HepG2 (cell line): ENCODE measurements at regions not wholly inside any gene's neighbourhood (a gene's known extent, or its start where the extent isn't known, plus 50 kb on each side); places are given as distances from the start of the nearest gene placed in this dataset.

Source experiments
- ATAC-seq: fragments of 200-7000 bp; cut with Tn5 transposase; 3 replicates; pipeline ENCODE4 v1.9.1; 2020; ENCODE audit warnings: mild to moderate bottlenecking, moderate library complexity
- BruUV-seq: library from RNA; stranded (reverse); fragments of 400-500 nt; replicated peaks from 2 replicates; lab custom pipeline; 2021; lab: Mats Ljungman, UMichigan
- CTCF ChIA-PET: fragments of 300-600 bp; formaldehyde crosslinking; extraction: SDS; loops from one replicate; lab custom pipeline; 2021; ENCODE audit warnings: low total read pairs, inconsistent platforms, low intra/inter-chr PET ratio; lab: Yijun Ruan, JAX
- POLR2A ChIA-PET: fragments of 350-600 bp; sonication (Branson Sonifier 250); formaldehyde crosslinking; loops from one replicate; lab custom pipeline; 2020; ENCODE audit warnings: antibody characterized with exemption, inconsistent platforms; lab: Yijun Ruan, JAX
- DNase-seq: peaks from one replicate; pipeline ENCODE4 v3.0.0-alpha.2; 2015; ENCODE audit warnings: low spot score
- FAIRE-seq: peaks from 3 replicates; lab custom pipeline; 2011; peaks lifted over from hg19 to GRCh38; lab: Jason Lieb, UNC
- H2AFZ ChIP-seq: one replicate; pipeline ENCODE4 v1.6.1; 2011; ENCODE audit warnings: low read length, inconsistent platforms
- H3K27ac ChIP-seq: fragments of 300-600 bp; 3 replicates; pipeline ENCODE4 v1.8.0; 2011; ENCODE audit warnings: mixed run types, mild to moderate bottlenecking, mixed read lengths, low read length, inconsistent platforms; ENCODE audit not compliant: insufficient read depth; ENCODE audit errors: extremely low read length
- H3K27me3 ChIP-seq, 2 experiments: fragments of 200-600 bp in 1 of 2; 2 replicates in 1 of 2; 3 replicates in 1 of 2; pipeline versions ENCODE4 v1.6.0 to v1.8.0; 2011; ENCODE audit warnings: low read length in 2 of 2, mild to moderate bottlenecking in 2 of 2, moderate library complexity in 2 of 2, inconsistent platforms in 1 of 2; ENCODE audit not compliant: insufficient read depth in 2 of 2, control insufficient read depth in 1 of 2
- H3K36me3 ChIP-seq, 2 experiments: fragments of 200-600 bp in 1 of 2; replicated peaks in 1 of 2; 2 replicates in 1 of 2; 3 replicates in 1 of 2; pipeline versions ENCODE4 v1.5.1 to v1.8.0; 2011; ENCODE audit warnings: low read length in 2 of 2, inconsistent platforms in 1 of 2; ENCODE audit not compliant: insufficient read depth in 2 of 2, control insufficient read depth in 1 of 2
- H3K4me1 ChIP-seq: 2 replicates; pipeline ENCODE4 v1.5.1; 2012; ENCODE audit warnings: low read length, inconsistent platforms; ENCODE audit not compliant: insufficient read depth
- H3K4me2 ChIP-seq: 2 replicates; pipeline ENCODE4 v1.6.0; 2011; ENCODE audit warnings: low read depth, low read length, inconsistent platforms
- H3K4me3 ChIP-seq, 3 experiments: fragments of 200-600 bp in 1 of 3; sonication (generic), shearing (Covaris generic) in 1 of 3; replicated peaks in 1 of 3; 2 replicates each; pipeline ENCODE4 v1.5.1; 2011 to 2016; ENCODE audit warnings: low read length in 3 of 3, inconsistent platforms in 2 of 3, low read depth in 2 of 3, mild to moderate bottlenecking in 2 of 3, control low read depth in 1 of 3, mixed read lengths in 1 of 3; ENCODE audit not compliant: insufficient read depth in 1 of 3
- H3K79me2 ChIP-seq: one replicate; pipeline ENCODE4 v1.6.1; 2011; ENCODE audit warnings: low read length, inconsistent platforms; ENCODE audit not compliant: insufficient read depth
- H3K9ac ChIP-seq: 2 replicates; pipeline ENCODE4 v1.6.0; 2011; ENCODE audit warnings: mild to moderate bottlenecking, low read depth, low read length, inconsistent platforms; ENCODE audit not compliant: insufficient read depth
- H3K9me3 ChIP-seq: 2 replicates; pipeline ENCODE4 v1.5.1; 2012; ENCODE audit warnings: mild to moderate bottlenecking, low read length
- H4K20me1 ChIP-seq: 2 replicates; pipeline ENCODE4 v1.6.0; 2011; ENCODE audit warnings: inconsistent platforms, mild to moderate bottlenecking, low read length, moderate library complexity; ENCODE audit not compliant: insufficient read depth
- HIVEP1 ChIP-seq: sonication (generic); formaldehyde crosslinking; IDR thresholded peaks from 2 replicates; pipeline ENCODE4 v1.4.0; 2020; ENCODE audit warnings: mild to moderate bottlenecking, missing genetic modification reagents
- IRF2 ChIP-seq: IDR thresholded peaks from 2 replicates; pipeline ENCODE4 v1.6.1; 2018; ENCODE audit warnings: missing genetic modification reagents, missing compliant biosample characterization
- ISX ChIP-seq: sonication (generic); formaldehyde crosslinking; conservative IDR thresholded peaks from 2 replicates; pipeline ENCODE4 v1.5.0; 2020; ENCODE audit warnings: missing genetic modification reagents
- SOX13 ChIP-seq, 3 experiments: fragments of 450-650 bp in 1 of 3; sonication (generic) in 1 of 3; formaldehyde crosslinking in 1 of 3; IDR thresholded peaks in 2 of 3; conservative IDR thresholded peaks in 1 of 3; 2 replicates each; pipeline versions ENCODE4 v1.5.0 to v1.6.1; 2016 to 2020; ENCODE audit warnings: antibody characterized with exemption in 1 of 3, mild to moderate bottlenecking in 1 of 3, missing compliant biosample characterization in 1 of 3, missing genetic modification reagents in 1 of 3, moderate library complexity in 1 of 3
- TARDBP ChIP-seq: sonication (generic); formaldehyde crosslinking; IDR thresholded peaks from 2 replicates; pipeline ENCODE4 v1.8.0; 2022; ENCODE audit warnings: mild to moderate bottlenecking, missing genetic modification reagents
- TCF7 ChIP-seq: sonication (generic); IDR thresholded peaks from 2 replicates; pipeline ENCODE4 v1.6.1; 2016; ENCODE audit warnings: antibody characterized with exemption, low read depth
- ZMYM3 ChIP-seq: sonication (generic); formaldehyde crosslinking; IDR thresholded peaks from 2 replicates; pipeline ENCODE4 v1.5.1; 2020; ENCODE audit warnings: mild to moderate bottlenecking, missing genetic modification reagents
- ZNF207 ChIP-seq: fragments of 450-650 bp; IDR thresholded peaks from 2 replicates; pipeline ENCODE4 v1.6.1; 2016; ENCODE audit warnings: antibody characterized with exemption, borderline replicate concordance
- ZNF672 ChIP-seq: sonication (generic); formaldehyde crosslinking; IDR thresholded peaks from 2 replicates; pipeline ENCODE4 v1.8.1; 2022; ENCODE audit warnings: missing genetic modification reagents
- ZNF709 ChIP-seq: sonication (generic); formaldehyde crosslinking; IDR thresholded peaks from 2 replicates; pipeline ENCODE4 v1.5.0; 2020; ENCODE audit warnings: mild to moderate bottlenecking, missing genetic modification reagents
- WGBS: methylation state at CpG from one replicate; pipeline ENCODE4 v1.1.6; 2017; ENCODE audit warnings: low lambda C conversion rate; 5-methylcytosine and 5-hydroxymethylcytosine counted together
- in situ Hi-C: cut with HindIII; loops from 2 replicates; pipeline ENCODE4 v1.10.0; 2017; ENCODE audit warnings: low pct_unique_long_range_greater_than_20kb; ENCODE audit not compliant: extremely low pct_ligation_motif_present
- intact Hi-C: fragments of 100-400 bp; cut with micrococcal nuclease; formaldehyde crosslinking; loops from one replicate; pipeline ENCODE4 v1.10.0; 2022; ENCODE audit not compliant: unreplicated experiment
- TF ChIP-seq, protein P1 (sequence below): sonication (generic); formaldehyde crosslinking; IDR thresholded peaks from 2 replicates; pipeline ENCODE4 v1.5.1; 2020; ENCODE audit warnings: missing genetic modification reagents, mild to moderate bottlenecking, borderline replicate concordance
- TF ChIP-seq, protein P2 (sequence below): sonication (generic); formaldehyde crosslinking; IDR thresholded peaks from 2 replicates; pipeline ENCODE4 v1.8.0; 2022; ENCODE audit warnings: missing genetic modification reagents, mild to moderate bottlenecking, borderline replicate concordance
- TF ChIP-seq, protein P3 (sequence below): sonication (generic); formaldehyde crosslinking; IDR thresholded peaks from 2 replicates; pipeline ENCODE4 v1.5.1; 2020; ENCODE audit warnings: mild to moderate bottlenecking, missing genetic modification reagents, borderline replicate concordance
- TF ChIP-seq, protein P4 (sequence below): IDR thresholded peaks from 2 replicates; pipeline ENCODE4 v1.6.1; 2016

GRCh38 chr18:60870261-60871153 is 462.7 kb upstream of the CDH20 start:
- H3K4me2 ChIP-seq = no peak overlapping the region
- ATAC-seq (no peak), FAIRE-seq (no peak), DNase-seq (no peak)
- ChIA-PET CTCF (no interaction called here), POLR2A (no interaction called here)
- H3K4me1 ChIP-seq = no peaks in the 10 kb centered on the region
- no peak overlapping the region for H3K9ac ChIP-seq
- in situ Hi-C loops (no loop called here), intact Hi-C loops (no loop called here)
- WGBS = 0% methylated on average over 2 of the region's 2 CpGs
- no peak overlapping the region for H3K4me3 ChIP-seq
- no peaks in the 10 kb centered on the region for H3K27me3 ChIP-seq
- H3K36me3 ChIP-seq = no peaks in the 10 kb centered on the region
- BruUV-seq = no TSS peak
- H3K27ac ChIP-seq = no peak overlapping the region
- H3K9me3 ChIP-seq = no peaks in the 10 kb centered on the region
- H4K20me1 ChIP-seq = no peaks in the 10 kb centered on the region
- TF ChIP-seq, protein P1, sequence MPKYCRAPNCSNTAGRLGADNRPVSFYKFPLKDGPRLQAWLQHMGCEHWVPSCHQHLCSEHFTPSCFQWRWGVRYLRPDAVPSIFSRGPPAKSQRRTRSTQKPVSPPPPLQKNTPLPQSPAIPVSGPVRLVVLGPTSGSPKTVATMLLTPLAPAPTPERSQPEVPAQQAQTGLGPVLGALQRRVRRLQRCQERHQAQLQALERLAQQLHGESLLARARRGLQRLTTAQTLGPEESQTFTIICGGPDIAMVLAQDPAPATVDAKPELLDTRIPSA (CRISPR knock-in tag) = no peak
- TF ChIP-seq TARDBP (CRISPR knock-in tag) (no peak), ISX (CRISPR knock-in tag) (no peak), IRF2 (CRISPR knock-in tag) (no peak), HIVEP1 (no peak), TCF7 (no peak), ZMYM3 (no peak), ZNF709 (CRISPR knock-in tag) (no peak), ZNF207 (no peak), SOX13 (IDR thresholded peaks at IDR 0.05) (no peak), SOX13 (CRISPR knock-in tag; conservative IDR thresholded peaks at IDR 0.05 in 1 of 2, IDR thresholded peaks at IDR 0.05 in 1 of 2) (no peak), ZNF672 (CRISPR knock-in tag) (no peak)
- TF ChIP-seq, protein P2, sequence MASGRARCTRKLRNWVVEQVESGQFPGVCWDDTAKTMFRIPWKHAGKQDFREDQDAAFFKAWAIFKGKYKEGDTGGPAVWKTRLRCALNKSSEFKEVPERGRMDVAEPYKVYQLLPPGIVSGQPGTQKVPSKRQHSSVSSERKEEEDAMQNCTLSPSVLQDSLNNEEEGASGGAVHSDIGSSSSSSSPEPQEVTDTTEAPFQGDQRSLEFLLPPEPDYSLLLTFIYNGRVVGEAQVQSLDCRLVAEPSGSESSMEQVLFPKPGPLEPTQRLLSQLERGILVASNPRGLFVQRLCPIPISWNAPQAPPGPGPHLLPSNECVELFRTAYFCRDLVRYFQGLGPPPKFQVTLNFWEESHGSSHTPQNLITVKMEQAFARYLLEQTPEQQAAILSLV (CRISPR knock-in tag) = no peak
- TF ChIP-seq, protein P3, sequence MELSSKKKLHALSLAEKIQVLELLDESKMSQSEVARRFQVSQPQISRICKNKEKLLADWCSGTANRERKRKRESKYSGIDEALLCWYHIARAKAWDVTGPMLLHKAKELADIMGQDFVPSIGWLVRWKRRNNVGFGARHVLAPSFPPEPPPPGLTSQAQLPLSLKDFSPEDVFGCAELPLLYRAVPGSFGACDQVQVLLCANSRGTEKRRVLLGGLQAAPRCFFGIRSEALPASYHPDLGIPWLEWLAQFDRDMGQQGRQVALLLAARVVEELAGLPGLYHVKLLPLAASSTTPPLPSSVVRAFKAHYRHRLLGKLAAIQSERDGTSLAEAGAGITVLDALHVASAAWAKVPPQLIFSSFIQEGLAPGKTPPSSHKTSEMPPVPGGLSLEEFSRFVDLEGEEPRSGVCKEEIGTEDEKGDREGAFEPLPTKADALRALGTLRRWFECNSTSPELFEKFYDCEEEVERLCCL (CRISPR knock-in tag) = no peak
- TF ChIP-seq, protein P4, sequence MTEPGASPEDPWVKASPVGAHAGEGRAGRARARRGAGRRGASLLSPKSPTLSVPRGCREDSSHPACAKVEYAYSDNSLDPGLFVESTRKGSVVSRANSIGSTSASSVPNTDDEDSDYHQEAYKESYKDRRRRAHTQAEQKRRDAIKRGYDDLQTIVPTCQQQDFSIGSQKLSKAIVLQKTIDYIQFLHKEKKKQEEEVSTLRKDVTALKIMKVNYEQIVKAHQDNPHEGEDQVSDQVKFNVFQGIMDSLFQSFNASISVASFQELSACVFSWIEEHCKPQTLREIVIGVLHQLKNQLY = no peak
- no peaks in the 10 kb centered on the region for H3K79me2 ChIP-seq
- H2AFZ ChIP-seq = no peak overlapping the region
